MM.1S (cell line): ENCODE measurements at regions not wholly inside any gene's neighbourhood (a gene's known extent, or its start where the extent isn't known, plus 50 kb on each side); places are given as distances from the start of the nearest gene placed in this dataset.

Experiments used
- CTCF ChIP-seq: fragments of 300-600 bp; sonication (generic); IDR thresholded peaks from 2 replicates; pipeline ENCODE4 v1.5.1; 2016; ENCODE audit warnings: antibody characterized with exemption, low read length, mixed read lengths
- EZH2 ChIP-seq: fragments of 300-600 bp; sonication (generic); optimal IDR thresholded peaks from 2 replicates; pipeline ENCODE3; 2017; ENCODE audit warnings: low read depth, mild to moderate bottlenecking, antibody characterized with exemption, low read length, mixed read lengths
- EZH2phosphoT487 ChIP-seq: fragments of 300-600 bp; sonication (generic); IDR thresholded peaks from 2 replicates; pipeline ENCODE4 v1.6.1; 2018; ENCODE audit warnings: antibody characterized with exemption, low read length

GRCh38 chr19:27962264-27962663, 1250.7 kb downstream of the UQCRFS1 start:
- no peak for TF ChIP-seq CTCF
- no peak for TF ChIP-seq EZH2
- no peak for TF ChIP-seq EZH2phosphoT487
